Neural cell (in vitro differentiated cells): ENCODE measurements at regions not wholly inside any gene's neighbourhood (a gene's known extent, or its start where the extent isn't known, plus 50 kb on each side); places are given as distances from the start of the nearest gene placed in this dataset.

Experiments used
- H2AFZ ChIP-seq: fragments of 200-600, 300-800 bp; sonication (generic), shearing (Covaris generic); 2 replicates; pipeline ENCODE4 v1.6.0; 2014; ENCODE audit warnings: low read depth, mild to moderate bottlenecking, antibody characterized with exemption, low read length, moderate library complexity
- H3F3A ChIP-seq: fragments of 200-600 bp; shearing (Covaris generic); 2 replicates; pipeline ENCODE4 v1.6.1; 2016; ENCODE audit warnings: mild to moderate bottlenecking, moderate library complexity, mixed read lengths, antibody characterized with exemption, low read length; ENCODE audit not compliant: insufficient read depth, poor library complexity, severe bottlenecking
- H3K27ac ChIP-seq: fragments of 200-600, 300-800 bp; sonication (generic), shearing (Covaris generic); 2 replicates; pipeline ENCODE4 v1.5.1; 2014; ENCODE audit warnings: mild to moderate bottlenecking, low read length, moderate library complexity
- H3K27me3 ChIP-seq: fragments of 300-800, 200-600 bp; sonication (generic), shearing (Covaris generic); 2 replicates; pipeline ENCODE4 v1.6.0; 2014; ENCODE audit warnings: mild to moderate bottlenecking, low read depth, low read length, moderate library complexity; ENCODE audit not compliant: insufficient read depth
- H3K36me3 ChIP-seq: fragments of 300-800, 200-600 bp; sonication (generic), shearing (Covaris generic); 2 replicates; pipeline ENCODE4 v1.5.1; 2014; ENCODE audit warnings: mild to moderate bottlenecking, antibody characterized with exemption, low read length, moderate library complexity; ENCODE audit not compliant: insufficient read depth
- H3K4me2 ChIP-seq: fragments of 300-800, 200-600 bp; sonication (generic), shearing (Covaris generic); 2 replicates; pipeline ENCODE4 v1.6.0; 2014; ENCODE audit warnings: mild to moderate bottlenecking, low read length
- H3K4me3 ChIP-seq: fragments of 300-800, 200-600 bp; sonication (generic), shearing (Covaris generic); 2 replicates; pipeline ENCODE4 v1.5.1; 2014; ENCODE audit warnings: mild to moderate bottlenecking, low read length, moderate library complexity
- H3K79me2 ChIP-seq: fragments of 200-600 bp; shearing (Covaris generic); replicated peaks from 2 replicates; pipeline ENCODE4 v1.6.0; 2014; ENCODE audit warnings: mild to moderate bottlenecking, low read length, moderate library complexity; ENCODE audit not compliant: insufficient read depth
- H3K9ac ChIP-seq: fragments of 300-800, 200-600 bp; sonication (generic), shearing (Covaris generic); 2 replicates; pipeline ENCODE4 v1.6.1; 2016; ENCODE audit warnings: mild to moderate bottlenecking, low read length, mixed read lengths
- H3K9me2 ChIP-seq: fragments of 200-600 bp; shearing (Covaris generic); 2 replicates; pipeline ENCODE4 v1.6.1; 2016; ENCODE audit warnings: mild to moderate bottlenecking, low read length, mixed read lengths; ENCODE audit not compliant: insufficient read depth
- H3K9me3 ChIP-seq: fragments of 200-600, 300-800 bp; sonication (generic), shearing (Covaris generic); 2 replicates; pipeline ENCODE4 v1.6.1; 2016; ENCODE audit warnings: mild to moderate bottlenecking, mixed run types, low read length, moderate library complexity, mixed read lengths
- H4K20me1 ChIP-seq: fragments of 200-600 bp; shearing (Covaris generic); 2 replicates; pipeline ENCODE4 v1.6.1; 2016; ENCODE audit warnings: mild to moderate bottlenecking, mixed run types; ENCODE audit not compliant: insufficient read depth
- EP300 ChIP-seq: fragments of 450-650 bp; conservative IDR thresholded peaks from 2 replicates; pipeline ENCODE4 v1.6.1; 2014; ENCODE audit warnings: antibody characterized with exemption, mild to moderate bottlenecking, moderate library complexity; ENCODE audit not compliant: poor library complexity, severe bottlenecking
- EZH2 ChIP-seq: fragments of 200-600, 300-800 bp; shearing (Covaris generic), sonication (generic); IDR thresholded peaks from 2 replicates; pipeline ENCODE4 v1.6.1; 2014; ENCODE audit warnings: antibody characterized with exemption, low read length, borderline replicate concordance, mild to moderate bottlenecking; ENCODE audit not compliant: insufficient read depth, poor library complexity, severe bottlenecking
- MXI1 ChIP-seq: fragments of 450-650 bp; conservative IDR thresholded peaks from 2 replicates; pipeline ENCODE4 v1.6.1; 2014; ENCODE audit warnings: antibody characterized with exemption, mild to moderate bottlenecking; ENCODE audit not compliant: poor library complexity, severe bottlenecking
- POLR2AphosphoS5 ChIP-seq: IDR thresholded peaks from 2 replicates; pipeline ENCODE4 v1.6.1; 2012
- RAD21 ChIP-seq: fragments of 450-650 bp; conservative IDR thresholded peaks from 2 replicates; pipeline ENCODE4 v1.6.1; 2014; ENCODE audit warnings: antibody characterized with exemption, mild to moderate bottlenecking, moderate library complexity
- REST ChIP-seq: IDR thresholded peaks from 2 replicates; pipeline ENCODE4 v1.6.1; 2012; ENCODE audit warnings: borderline replicate concordance
- SMC3 ChIP-seq: fragments of 450-650 bp; conservative IDR thresholded peaks from 2 replicates; pipeline ENCODE4 v1.6.1; 2014; ENCODE audit warnings: antibody characterized with exemption, mild to moderate bottlenecking, moderate library complexity; ENCODE audit not compliant: poor library complexity
- TAF1 ChIP-seq: IDR thresholded peaks from 2 replicates; pipeline ENCODE4 v1.6.1; 2012; ENCODE audit warnings: low read depth
- TF ChIP-seq, protein P1 (sequence below): fragments of 450-650 bp; IDR thresholded peaks from 2 replicates; pipeline ENCODE4 v1.5.1; 2014; ENCODE audit warnings: antibody characterized with exemption, mild to moderate bottlenecking, moderate library complexity; ENCODE audit not compliant: poor library complexity, severe bottlenecking

DNA sequence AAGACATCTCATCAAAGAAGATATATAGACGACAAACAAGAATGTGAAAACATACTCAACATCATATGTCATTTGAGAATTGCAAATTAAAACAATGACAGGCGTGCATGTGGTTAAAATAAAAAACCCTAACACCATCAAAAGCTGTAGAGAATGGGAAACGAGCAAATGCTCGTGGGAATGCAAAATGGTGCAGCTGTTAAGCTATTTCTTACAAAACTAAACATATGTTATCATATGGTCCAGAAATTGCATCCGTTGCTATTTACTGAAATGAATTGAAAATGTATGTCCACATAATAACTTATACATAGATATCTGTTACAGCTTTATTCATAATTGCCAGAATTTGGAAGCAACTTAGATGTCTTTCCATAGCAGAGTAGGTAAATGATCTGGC lies 574.4 kb downstream of the TNS3 start:
- no peak for TF ChIP-seq SMC3
- no peak for TF ChIP-seq EZH2
- TF ChIP-seq POLR2AphosphoS5, result no peak
- TF ChIP-seq REST, result no peak
- no peak for TF ChIP-seq MXI1
- no peak for TF ChIP-seq RAD21
- no peak for TF ChIP-seq TAF1
- TF ChIP-seq, protein P1, sequence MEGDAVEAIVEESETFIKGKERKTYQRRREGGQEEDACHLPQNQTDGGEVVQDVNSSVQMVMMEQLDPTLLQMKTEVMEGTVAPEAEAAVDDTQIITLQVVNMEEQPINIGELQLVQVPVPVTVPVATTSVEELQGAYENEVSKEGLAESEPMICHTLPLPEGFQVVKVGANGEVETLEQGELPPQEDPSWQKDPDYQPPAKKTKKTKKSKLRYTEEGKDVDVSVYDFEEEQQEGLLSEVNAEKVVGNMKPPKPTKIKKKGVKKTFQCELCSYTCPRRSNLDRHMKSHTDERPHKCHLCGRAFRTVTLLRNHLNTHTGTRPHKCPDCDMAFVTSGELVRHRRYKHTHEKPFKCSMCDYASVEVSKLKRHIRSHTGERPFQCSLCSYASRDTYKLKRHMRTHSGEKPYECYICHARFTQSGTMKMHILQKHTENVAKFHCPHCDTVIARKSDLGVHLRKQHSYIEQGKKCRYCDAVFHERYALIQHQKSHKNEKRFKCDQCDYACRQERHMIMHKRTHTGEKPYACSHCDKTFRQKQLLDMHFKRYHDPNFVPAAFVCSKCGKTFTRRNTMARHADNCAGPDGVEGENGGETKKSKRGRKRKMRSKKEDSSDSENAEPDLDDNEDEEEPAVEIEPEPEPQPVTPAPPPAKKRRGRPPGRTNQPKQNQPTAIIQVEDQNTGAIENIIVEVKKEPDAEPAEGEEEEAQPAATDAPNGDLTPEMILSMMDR, result no peak
- TF ChIP-seq EP300, result no peak
- Histone ChIP-seq H3K4me3 (no peak overlapping the region), H3F3A (no peaks in the 10 kb centered on the region), H3K79me2 (no peaks in the 10 kb centered on the region), H3K9me2 (no peaks in the 10 kb centered on the region), H4K20me1 (no peaks in the 10 kb centered on the region), H3K4me2 (no peak overlapping the region), H3K27ac (no peak overlapping the region), H3K9ac (no peak overlapping the region), H3K9me3 (no peaks in the 10 kb centered on the region), H3K27me3 (no peaks in the 10 kb centered on the region), H2AFZ (no peak overlapping the region), H3K36me3 (no peaks in the 10 kb centered on the region)

DNA sequence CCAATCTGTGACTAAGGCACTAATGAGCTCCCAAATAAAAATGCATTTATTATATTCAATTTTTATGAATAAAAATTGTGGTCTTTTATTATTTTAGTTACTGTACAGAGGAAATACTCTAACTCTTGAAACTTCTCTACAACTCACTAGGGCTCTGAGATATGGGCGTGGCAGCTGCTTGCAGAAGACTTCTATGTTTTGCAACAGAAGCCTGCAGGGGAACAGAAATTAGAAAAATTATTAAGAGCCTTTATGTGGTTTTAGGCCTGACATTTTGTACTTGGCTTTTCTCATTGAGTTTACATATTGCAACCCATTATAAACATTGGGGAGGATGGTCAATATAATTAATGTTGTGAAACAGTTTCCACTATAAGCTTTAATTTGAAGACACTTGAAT lies 581.4 kb downstream of the TNS3 start:
- H3K27ac ChIP-seq, result no peak overlapping the region
- TF ChIP-seq MXI1 (no peak), EP300 (no peak), REST (no peak), SMC3 (no peak), POLR2AphosphoS5 (no peak), TAF1 (no peak), EZH2 (no peak), RAD21 (no peak)
- TF ChIP-seq, protein P1, result no peak
- H3K27me3 ChIP-seq, result no peaks in the 10 kb centered on the region
- no peaks in the 10 kb centered on the region for H4K20me1 ChIP-seq
- H3K9ac ChIP-seq, result no peak overlapping the region
- H3K9me2 ChIP-seq, result no peaks in the 10 kb centered on the region
- H3K36me3 ChIP-seq, result no peaks in the 10 kb centered on the region
- no peak overlapping the region for H3K4me2 ChIP-seq
- no peak overlapping the region for H3K4me3 ChIP-seq
- H3K79me2 ChIP-seq, result no peaks in the 10 kb centered on the region
- H3K9me3 ChIP-seq, result no peaks in the 10 kb centered on the region
- no peaks in the 10 kb centered on the region for H3F3A ChIP-seq
- no peak overlapping the region for H2AFZ ChIP-seq
